HG03575 (cell line): ENCODE measurements at regions not wholly inside any gene's neighbourhood (a gene's known extent, or its start where the extent isn't known, plus 50 kb on each side); places are given as distances from the start of the nearest gene placed in this dataset.

Experiments used
- ATAC-seq: cut with Tn5 transposase; IDR thresholded peaks from one replicate; pipeline ENCODE4 v1.9.1; 2021; ENCODE audit not compliant: unreplicated experiment, insufficient number of reproducible peaks, low FRiP score; ENCODE audit errors: extremely low read depth

DNA sequence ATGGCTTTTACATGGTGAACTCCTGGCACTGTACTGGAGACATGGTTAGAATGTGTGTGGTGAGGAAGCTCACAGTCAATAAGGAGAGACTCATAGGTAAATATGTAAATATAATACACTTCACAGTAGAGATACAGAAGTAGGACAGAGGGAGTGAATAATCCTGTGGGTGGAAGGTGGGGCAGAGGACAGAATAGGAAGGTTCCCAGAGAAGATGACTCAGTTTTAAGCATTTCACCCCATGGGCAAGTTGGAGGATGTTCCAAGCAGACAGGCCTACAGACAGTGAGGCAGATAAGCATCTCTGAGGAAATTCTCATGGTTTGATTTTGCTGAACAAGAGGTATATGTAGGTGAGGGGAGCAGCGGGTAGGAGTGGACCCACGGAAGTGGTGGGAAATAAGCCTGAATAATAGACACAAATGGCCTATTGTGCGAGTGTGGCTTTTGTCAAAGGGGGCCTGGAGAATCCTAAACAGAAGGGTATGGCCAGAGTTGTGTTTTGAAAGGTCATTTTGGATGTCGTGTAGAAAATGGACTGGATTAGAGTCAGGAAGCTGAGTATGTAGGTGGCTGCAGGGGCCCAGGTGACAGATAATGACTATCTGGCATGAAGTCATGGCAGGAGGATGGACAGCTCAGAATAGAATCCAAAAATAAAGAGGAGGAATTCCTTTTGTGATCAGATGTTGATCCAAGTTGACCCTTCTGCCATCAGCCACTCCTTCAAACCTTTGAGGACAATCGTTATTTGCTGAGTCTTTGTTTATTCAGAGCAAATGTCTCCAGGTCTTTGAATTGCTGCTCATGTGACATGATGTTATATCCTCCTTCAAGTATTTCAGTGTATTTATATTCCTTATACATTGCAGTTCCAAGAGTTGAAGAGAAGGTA, 97.3 kb upstream of the THRB start:
- no peak for ATAC-seq

DNA sequence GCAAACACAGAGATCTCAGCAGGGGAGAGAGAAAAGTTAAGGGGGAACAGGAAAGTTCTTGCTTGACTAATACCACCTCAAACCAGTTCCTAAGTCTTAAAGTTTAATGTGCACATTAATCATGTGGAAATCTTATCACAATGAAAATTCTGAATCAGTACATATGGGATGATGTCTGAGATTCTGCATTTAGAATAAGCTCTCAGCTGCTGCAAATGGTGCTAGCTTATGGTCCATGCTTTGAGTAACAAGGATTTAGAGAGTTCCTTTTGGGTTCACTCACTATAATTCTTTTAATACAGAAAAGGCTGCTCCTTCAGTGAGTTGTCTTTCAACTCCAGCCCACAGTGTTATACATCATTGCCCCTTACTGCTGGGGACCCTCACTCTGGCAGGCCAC, 99.5 kb upstream of the THRB start:
- no peak for ATAC-seq

DNA sequence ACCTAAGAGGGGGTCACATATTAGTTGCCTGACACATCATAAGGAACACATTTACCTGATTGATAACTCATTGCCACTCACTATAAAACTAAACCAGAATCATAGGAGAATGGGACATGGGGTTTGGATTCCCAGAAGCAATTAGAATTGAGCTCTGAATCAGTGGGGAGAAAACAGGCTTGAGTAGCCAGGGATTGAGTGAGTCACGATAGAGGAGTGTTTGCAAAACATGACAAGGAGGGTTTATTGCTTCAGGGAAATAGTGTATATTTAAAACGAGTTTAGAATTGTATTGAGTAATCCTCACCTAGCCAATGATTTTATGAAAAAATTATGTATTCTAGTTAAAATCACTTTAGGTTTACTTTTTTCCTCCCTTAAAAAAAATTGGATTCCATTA, 101.1 kb upstream of the THRB start:
- ATAC-seq: no peak

DNA sequence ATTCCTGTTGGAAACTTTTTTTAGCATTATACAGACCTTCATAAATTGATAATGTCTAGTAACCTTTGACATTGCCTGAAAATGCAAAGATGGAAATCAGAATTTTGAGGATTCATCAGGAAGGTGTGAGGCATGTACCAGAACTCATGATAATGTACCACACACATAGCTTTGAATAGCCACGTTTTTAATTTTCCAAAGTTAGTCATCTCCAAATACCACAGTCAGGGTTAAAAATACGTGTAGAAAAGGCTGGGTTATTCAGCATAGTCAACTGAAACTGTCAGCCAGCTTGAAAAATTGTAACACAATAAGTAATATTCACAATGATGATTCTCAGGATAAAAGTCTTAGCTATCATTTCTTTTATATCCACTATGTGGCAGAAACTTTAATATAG, 102.0 kb upstream of the THRB start:
- no peak for ATAC-seq

DNA sequence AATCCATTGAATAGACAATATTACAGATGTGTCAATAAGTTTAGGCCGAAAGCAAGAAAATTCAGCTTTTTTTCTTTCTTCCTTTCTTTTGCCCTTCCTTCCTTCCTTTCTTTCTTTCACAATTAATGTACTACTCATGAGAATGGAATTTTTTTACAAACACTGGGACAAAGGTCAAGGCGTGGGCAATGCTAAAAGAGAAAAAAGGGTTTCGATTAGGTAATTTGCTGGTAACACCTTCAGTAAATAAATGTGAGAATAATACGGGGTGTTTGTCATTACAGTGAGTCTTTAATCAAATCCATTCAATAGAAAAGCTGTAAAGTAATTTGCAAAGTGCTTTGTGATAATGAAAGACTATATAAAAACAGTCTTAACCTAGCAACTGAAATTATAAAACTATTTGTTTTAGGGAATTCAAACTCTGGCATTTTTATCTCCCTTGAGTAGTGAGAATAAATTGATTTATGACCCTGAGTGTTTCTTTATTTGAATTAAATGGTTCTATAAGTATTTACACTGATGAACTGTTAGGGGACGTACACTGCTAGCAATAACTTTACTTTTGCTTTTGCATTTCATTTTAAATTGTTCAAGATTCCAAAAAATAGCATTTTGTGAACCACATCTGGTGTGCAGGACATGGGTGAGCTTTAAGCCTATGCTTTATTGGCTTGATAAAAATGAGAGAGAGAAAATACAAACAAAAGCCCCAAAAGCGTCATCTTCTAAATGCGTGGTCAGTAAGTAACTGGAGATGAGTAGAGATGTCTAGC, 104.2 kb upstream of the THRB start:
- ATAC-seq: no peak

DNA sequence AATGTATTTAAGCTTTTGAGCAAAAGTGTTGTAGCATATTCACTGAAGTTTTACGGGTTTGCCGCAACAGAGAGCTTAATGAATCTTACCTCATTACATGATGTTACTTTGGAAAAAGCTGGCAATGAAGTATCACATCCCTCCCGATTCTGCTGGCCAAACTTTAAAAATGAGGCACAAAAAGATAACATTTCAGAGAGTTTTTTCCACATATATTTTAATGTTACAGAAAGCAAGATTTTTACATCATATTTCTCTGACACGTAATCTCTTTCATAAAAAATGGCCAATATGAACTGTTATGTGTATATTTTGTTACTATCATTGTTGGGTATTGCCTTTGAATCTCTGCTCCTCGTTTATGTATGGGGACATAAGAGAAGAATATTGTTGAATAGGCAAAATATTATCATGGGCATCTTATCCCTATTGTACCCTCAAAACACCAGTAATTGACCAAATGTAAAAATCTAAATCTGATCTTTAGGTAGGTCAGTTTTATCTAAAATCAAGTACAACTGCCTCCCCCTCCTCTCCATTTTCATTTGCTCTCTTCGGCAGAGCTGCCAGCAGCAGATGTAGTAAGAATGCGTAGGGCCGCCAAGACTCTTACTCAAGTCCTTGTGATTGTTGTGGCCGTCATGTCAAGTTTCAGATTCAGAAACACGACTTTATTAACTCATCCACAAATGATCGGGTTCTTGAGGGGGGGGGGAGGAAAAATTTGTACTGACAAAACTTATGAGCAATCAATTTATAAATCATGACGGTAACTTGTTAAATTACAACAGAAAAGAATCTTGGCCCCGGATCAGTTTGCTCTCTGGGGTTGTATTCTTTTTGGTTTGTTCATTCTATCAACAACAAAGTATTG, 106.7 kb upstream of the THRB start:
- ATAC-seq: no peak

DNA sequence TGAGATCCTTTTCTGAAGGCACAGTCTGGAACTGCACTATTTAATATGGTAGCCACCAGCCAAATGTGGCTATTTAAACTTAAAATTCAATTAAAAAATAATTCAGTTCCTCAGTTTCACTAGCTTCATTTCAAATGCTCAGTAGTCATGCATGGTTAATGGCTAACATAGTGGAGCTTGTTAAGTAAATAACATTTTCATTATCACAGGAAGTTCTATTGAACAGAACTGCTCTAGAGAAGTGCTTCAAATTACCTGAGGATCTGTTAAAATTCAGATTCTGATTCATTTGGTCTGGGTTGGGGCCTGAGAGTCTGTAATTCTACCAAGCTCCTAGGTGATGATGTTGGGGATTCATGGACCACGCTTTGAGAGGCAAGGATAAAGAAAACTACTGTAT, 109.6 kb upstream of the THRB start:
- ATAC-seq: no peak

DNA sequence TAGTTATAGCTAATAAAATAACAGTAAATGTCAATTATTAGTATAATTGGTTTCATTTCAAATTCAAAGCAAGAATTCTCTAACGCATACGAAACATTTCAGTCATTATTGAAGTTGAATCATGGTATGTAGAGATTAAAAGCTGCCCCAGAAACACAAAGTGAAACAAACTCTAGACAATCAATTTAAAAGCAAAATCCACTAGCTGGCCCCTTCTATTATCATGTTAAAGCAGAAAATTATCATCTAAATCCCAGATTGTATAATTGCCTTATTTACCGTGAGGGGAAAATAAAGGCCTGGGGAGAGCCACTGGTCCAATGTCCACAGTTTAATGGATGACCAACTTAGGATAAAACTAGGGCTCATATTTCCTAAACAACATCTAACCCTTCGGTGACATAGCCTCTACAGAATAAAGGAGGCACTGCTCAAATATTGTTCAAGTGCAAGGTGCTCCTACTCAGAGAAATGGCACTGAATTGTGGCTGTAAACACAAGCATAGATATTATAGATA, 110.9 kb upstream of the THRB start:
- ATAC-seq: no peak

DNA sequence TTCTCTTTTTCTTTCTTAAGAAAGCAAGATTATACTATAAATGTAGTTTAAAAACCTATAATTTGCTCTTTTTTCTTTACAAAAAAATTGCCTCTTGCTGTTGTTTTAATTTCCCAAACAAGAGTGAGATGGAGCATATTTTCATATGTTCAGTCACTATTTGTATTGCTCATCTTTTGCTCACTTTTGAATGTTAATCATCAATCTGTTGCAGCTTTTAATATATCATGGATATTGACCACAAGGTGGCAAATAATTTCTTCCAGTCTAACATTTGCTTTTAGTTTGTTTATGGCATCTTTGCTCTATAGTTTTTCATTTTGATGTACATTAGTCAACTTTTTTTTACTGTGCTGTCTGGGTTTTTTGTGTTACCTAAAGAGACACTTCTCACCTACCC, 112.6 kb upstream of the THRB start:
- ATAC-seq: no peak

DNA sequence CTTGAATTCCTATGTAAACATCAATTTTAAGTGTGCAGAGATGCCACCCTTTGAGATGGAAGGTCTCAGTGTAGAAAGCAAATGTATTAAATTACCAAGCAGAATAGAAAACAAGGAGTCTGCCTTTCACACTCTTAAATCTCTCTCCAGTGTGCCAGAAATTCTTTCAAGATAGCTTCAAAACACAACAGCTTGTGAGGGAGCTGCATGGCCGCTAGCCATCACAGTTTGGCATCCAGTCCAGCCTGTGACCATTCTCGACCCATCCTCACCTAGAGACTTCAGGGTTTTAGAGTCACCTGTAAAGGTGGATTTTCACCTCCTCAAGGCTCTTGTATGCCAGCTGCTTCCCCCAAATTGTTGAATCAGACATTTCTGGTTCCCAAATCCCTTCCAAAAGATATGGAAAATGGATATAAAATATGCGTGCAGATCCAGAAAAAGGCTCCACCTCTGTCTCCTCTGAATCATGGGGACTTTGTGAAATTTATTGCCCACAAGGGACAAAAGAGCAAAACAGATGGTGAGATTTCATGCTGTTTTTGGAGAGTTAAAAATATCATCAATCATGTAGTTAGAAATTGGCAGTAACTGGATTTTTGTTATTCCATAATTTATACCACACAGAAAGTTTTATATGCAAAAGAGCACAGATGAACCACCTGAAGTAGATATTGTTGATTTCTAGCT, 114.2 kb upstream of the THRB start:
- no peak for ATAC-seq

DNA sequence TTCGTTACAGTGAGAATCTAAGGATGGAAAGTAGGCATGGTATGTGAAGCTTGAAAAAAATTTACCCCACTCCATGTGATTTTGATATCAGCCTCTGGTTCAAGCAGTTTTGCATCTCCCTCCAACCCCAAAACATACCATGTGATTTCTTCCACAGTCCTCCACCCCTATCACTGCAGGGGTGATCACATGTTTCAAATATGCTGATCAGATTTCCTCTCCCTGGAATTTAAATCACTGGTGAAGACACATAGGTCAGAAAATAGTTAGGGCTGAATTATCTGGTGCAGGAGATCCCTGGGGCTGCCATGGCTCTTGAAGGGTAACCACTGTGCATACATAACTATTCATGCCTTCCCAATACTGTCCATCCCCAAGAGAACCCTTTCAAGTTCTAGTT, 119.7 kb upstream of the THRB start:
- ATAC-seq: no peak

DNA sequence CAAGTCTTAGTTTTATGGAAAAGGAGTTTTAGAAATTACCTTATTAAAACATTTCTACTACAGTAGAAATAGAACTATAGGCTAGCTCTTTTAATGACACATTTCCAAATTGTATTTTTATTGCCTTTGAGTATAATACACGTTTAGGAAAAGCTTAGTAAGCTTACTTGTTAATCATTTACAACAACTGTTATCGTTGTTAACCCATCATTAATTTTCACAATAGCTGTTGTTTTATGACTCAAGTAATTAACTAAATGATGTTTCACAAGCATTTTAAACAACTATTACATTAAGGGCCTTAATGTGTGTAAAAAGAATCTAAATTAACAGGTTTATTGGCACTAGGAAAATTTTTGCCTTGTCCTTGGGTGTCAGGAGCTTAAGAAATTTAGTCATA, 120.5 kb upstream of the THRB start:
- no peak for ATAC-seq

DNA sequence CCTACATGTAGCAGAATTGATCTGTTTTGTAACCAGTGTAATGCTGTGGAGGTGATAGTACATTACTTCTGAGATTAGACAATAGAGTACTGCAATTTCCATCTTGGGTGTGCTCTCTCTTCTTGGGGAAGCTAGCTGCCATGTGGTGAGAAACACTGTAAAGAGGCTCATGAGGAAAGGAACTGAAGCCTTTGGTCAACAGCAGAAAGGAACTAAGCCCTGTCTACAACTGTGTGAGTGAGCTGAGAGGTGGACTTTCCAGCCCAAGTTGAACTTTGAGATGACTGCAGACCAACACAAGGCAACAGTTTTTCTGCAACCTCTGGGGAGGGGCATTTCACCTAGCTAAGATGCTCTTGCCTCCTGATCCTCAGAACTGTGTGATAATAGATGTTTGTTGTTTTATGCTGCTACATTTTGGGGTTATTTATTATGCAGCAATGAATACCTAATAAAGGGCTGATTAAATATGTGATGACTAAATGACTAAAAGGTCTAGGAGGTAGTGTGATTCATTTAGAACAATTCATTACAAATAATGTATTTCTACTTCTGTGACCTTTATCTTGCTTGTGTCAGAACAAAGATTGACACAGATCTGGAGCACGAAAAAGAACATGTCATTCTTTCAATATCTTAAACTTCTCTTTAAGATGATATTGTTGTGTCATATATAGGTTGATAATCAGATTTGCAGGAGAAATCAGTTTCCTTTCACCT, 121.6 kb upstream of the THRB start:
- ATAC-seq: no peak

DNA sequence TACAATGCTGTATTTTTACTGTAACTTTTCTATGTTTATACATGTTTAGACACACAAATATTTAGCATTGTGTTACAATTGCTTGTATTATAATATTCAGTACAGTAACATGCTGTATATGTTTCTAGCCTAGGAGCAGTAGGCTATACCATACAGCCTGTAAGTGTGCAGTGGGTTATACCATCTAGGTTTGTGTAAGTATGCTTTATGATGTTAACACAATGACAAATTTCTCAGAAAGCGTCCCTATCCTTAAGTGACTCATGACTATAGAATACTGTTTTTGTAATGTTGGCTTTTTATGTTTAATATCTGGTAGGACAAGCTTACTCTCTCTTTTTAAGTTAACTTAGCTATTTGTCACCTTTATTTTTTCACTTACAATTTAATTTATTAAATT, 127.5 kb upstream of the THRB start:
- no peak for ATAC-seq

DNA sequence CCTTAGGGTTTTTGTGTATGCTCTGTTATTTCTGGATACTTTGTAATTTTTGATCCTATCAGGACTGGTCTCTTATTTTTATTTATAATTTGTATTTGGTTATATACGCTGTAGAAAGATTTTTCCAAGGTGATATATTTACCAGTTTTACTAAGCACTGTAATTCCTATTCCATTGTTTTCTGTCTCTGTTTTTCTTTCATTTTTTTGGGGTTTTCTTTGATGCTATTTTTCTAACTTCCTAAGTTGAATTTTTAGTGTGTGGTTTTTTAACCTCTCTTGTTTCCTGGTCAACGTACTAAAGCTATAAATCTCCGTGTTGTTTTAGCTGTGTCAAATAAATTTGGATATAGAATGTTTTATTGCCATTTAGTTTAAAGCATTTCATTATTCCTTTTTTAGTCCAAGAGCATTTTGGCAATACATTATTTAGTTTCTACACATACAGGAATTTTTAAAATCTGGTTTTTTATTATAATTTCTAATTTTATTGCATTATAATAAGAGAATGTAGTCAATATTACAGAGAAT, 128.1 kb upstream of the THRB start:
- ATAC-seq: no peak

DNA sequence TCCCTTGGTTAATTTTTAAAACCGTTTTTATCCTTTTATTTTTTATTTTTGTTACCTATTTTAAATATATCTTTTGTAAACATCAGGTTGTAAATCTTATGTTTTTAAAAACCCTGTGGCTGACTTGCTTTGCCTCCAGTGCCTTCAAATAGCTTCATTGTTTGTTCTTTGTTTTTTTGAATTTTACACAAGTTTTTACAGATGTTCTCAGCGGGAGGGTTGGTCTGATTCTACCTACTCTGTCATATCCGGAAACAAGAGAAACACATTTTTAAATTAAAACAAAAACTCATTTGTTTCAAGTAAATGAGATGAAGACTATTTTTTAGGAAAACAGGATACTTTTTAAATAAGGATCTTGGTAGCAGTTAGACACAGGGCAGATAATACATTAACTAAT, 129.0 kb upstream of the THRB start:
- no peak for ATAC-seq

DNA sequence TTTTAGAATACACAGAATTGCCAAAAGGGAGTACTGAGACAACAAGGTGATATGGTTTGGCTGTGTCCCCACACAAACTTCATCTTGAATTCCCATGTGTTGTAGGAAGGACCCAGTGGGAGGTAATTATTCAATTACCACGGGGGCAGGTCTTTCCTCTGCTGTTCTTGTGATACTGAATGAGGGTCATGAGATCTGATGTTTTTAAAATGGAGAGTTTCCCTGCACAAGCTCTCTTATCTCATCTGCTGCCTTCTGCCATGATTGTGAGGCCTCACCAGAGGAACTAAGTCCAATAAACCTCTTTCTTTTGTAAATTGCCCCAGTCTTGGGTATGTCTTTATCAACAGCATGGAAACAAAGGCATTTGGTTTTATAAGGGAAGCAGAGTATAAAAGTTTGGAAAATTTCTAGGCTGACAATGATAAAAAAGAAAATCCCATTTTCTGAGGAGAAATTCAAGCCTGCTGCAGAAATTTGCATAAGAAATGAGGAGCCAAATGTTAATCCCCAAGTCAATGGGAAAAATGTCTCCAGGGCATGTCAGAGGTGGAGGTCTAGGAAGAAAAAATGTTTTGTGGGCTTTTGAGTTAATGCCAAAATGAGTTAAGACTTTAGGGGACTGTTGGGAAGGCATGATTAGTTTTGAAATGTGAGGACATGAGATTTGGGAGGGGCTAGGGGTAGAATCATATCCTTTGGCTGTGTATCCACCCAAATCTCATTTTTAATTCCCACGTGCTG, 130.5 kb upstream of the THRB start:
- ATAC-seq: no peak
